SH-SY5Y (cell line): ENCODE measurements at regions not wholly inside any gene's neighbourhood (a gene's known extent, or its start where the extent isn't known, plus 50 kb on each side); places are given as distances from the start of the nearest gene placed in this dataset.

Experiments used
- GATA2 ChIP-seq: IDR thresholded peaks from 2 replicates; pipeline ENCODE4 v1.6.1; 2011; ENCODE audit warnings: mild to moderate bottlenecking, low read depth, low read length
- GATA3 ChIP-seq: IDR thresholded peaks from 2 replicates; pipeline ENCODE4 v1.6.1; 2011; ENCODE audit warnings: low read depth, mild to moderate bottlenecking, low read length, moderate library complexity

- TF ChIP-seq GATA2 (no peak), GATA3 (no peak)
These were observed 906.0 kb downstream of the VRK1 start for GRCh38 chr14:97703006-97703760.
